NCI-H524 (cell line): ENCODE measurements at regions not wholly inside any gene's neighbourhood (a gene's known extent, or its start where the extent isn't known, plus 50 kb on each side); places are given as distances from the start of the nearest gene placed in this dataset.

Experiments used
- DNase-seq, 2 experiments: peaks; one replicate each; lab custom pipeline; 2025; lab: John Stamatoyannopoulos, UW

- DNase-seq, result no peak
Observed at GRCh38 chr11:42595876-42596275, 715.9 kb upstream of the API5 start.

- DNase-seq, result no peak
Observed at GRCh38 chr11:42596576-42597145, 715.1 kb upstream of the API5 start.

- DNase-seq, result no peak
Observed at GRCh38 chr11:42598341-42598740, 713.5 kb upstream of the API5 start.

GRCh38 chr11:42620796-42621195 is 691.0 kb upstream of the API5 start:
- DNase-seq, result no peak

- no peak for DNase-seq
Observed at GRCh38 chr11:42625757-42626665, 685.8 kb upstream of the API5 start.

- no peak for DNase-seq
Observed at GRCh38 chr11:42631220-42631843, 680.5 kb upstream of the API5 start.

- DNase-seq, result no peak
Observed at GRCh38 chr11:42646959-42647358, 664.8 kb upstream of the API5 start.

- no peak for DNase-seq
Observed at GRCh38 chr11:42647993-42648392, 663.8 kb upstream of the API5 start.

GRCh38 chr11:42651621-42652020 is 660.2 kb upstream of the API5 start:
- DNase-seq, result no peak

- DNase-seq, result peak in 1 of 2 experiments; percentile 14
Observed at GRCh38 chr11:42657169-42657568, 654.6 kb upstream of the API5 start.

- no peak for DNase-seq
Observed at GRCh38 chr11:42661942-42662341, 649.9 kb upstream of the API5 start.

GRCh38 chr11:42669248-42669976 is 642.4 kb upstream of the API5 start:
- DNase-seq, result no peak

- DNase-seq, result no peak
Observed at GRCh38 chr11:42674436-42674835, 637.4 kb upstream of the API5 start.

GRCh38 chr11:42707541-42707940 is 604.3 kb upstream of the API5 start:
- no peak for DNase-seq

GRCh38 chr11:42709216-42709615 is 602.6 kb upstream of the API5 start:
- DNase-seq, result no peak

- DNase-seq, result no peak
Observed at GRCh38 chr11:42713279-42713678, 598.5 kb upstream of the API5 start.

- DNase-seq, result no peak
Observed at GRCh38 chr11:42713753-42714152, 598.0 kb upstream of the API5 start.

- no peak for DNase-seq
Observed at GRCh38 chr11:42720716-42721563, 590.9 kb upstream of the API5 start.

- DNase-seq, result no peak
Observed at GRCh38 chr11:42727879-42728278, 583.9 kb upstream of the API5 start.

- no peak for DNase-seq
Observed at GRCh38 chr11:42762348-42762747, 549.4 kb upstream of the API5 start.

GRCh38 chr11:42764936-42765335 is 546.9 kb upstream of the API5 start:
- DNase-seq, result no peak
